ENCODE measurements at regions not wholly inside any gene's neighbourhood (a gene's known extent, or its start where the extent isn't known, plus 50 kb on each side); places are given as distances from the start of the nearest gene placed in this dataset.
A peak's percentile ranks its signal among the peaks of the same experiment; 100 is the strongest.

DNA sequence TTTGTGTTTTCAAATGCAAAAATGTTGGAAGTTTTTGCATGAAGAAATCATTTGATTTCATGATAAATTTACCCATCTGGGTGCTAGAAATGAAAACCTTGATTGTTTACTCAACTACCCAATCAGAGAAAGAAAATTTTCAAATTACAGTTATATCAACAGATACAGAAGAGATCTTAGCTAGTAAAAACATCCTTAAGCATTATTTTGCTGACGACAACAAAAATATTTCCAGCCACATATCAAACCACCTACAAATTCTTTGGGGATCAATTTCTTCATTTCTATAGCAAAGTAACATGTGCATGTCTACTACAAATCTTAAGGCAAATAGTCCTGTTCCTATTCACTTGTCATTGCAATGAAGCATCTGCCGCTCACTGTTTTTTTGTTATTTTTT is 530.3 kb downstream of the ZIC1 start:
- DNase-seq (ENCODE audit: low read depth): no peak

DNA sequence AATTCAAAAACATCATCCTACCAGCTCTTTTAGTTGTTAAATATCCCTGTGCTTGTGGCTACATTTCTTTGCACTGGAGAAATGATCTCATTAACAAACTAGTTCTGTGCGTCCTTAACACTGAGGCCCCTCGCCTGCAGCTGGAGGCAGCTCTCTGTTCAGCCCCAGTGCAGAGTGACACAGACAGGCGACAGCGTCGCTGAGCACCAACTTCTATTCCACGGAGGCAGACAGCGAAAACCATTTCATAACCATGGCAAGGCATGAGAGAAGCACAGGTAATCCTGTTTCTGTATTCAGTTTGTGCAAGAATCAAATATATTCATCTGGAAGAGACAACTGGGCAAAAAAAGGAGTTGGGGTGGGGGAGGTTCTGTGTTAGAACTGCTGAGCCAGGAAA is 530.7 kb downstream of the ZIC1 start:
- DNase-seq (ENCODE audit: low read depth): no peak

DNA sequence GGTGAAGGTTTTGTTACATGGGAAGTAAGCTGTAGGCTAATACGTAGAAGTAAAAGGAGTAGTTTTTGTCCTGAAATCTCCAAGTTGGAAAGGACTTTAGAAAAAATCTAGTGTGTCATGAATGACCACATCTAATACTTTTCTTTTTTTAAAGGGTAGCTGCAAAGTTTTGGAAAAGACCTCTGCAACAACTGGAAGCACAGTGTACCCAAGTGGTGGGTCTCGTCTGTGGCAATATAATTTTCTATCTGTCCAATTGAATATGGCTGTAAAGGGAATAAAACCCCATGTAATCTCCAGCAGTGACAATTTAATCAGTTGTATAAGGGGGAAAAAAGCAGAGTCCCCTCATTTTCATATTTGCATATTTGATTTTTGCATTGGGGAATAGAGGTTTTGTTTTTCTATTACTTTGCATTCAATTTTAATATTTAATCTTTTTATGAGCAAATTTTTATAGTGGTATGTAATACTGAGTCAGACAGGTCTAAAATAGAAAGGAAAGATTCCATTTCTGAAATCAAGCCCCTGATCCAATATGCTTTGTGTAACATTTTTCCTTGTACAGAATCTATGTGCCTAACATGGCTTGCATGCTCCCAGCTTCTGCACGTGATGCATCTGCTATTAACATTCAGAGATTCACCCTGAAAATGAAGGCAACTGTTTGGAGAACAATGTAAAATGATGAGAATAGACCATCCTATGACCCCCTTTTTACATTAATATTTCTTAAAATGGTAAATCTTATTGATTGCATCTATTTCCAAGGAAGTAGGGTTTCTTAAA is 531.4 kb downstream of the ZIC1 start:
- no peak for DNase-seq (ENCODE audit: low read depth)

DNA sequence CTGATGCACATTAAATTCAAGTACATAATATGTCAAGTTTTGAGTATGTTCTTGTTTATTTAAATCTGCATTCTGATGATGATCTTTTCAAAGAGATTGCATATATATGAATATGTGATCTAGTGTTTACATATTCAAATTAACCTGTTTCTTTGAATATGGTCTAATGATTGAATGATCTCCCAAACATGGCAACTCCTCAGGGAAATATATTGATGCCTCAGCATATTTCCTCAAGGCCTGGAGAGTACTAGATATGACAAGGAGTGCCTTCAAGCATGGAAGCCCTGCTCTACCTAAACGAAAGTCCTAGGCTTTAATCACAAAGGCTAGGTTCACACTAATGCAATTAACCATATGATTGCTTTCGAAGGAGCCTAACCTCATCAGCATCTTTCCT is 532.8 kb downstream of the ZIC1 start:
- DNase-seq (ENCODE audit: low read depth): no peak

DNA sequence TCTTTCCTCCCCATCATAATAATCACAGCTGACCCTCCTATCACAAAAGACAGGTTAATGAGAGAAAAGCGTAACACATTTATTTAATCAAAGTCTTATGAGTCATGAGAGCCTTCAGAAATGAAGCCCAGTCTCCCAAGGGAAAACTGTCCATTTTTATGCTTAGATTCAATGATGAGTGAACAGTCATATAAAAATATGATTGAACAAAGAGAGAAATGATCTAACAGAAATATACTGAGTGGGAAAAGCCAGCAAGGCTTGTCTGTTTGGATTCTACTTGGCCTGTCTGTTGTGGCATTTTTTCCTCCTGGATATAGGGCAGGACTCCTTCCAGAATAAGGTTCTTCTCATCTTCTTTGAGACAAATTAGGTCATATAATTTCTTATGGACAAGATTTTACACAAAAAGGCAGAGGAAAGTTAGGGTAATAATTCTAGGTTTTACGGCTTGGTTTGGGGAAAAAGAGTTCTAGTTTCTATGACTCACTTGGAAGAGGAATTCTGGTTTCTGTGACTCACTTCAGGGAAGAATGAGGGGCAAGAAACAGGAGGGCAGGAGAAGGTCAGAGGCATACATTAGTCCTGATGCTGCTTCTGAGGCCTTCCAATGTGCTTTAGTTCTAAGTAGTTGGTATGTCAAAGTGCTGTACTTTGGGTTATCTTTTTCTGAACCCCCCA is 534.2 kb downstream of the ZIC1 start:
- peak; percentile 89 for DNase-seq (ENCODE audit: low read depth)

DNA sequence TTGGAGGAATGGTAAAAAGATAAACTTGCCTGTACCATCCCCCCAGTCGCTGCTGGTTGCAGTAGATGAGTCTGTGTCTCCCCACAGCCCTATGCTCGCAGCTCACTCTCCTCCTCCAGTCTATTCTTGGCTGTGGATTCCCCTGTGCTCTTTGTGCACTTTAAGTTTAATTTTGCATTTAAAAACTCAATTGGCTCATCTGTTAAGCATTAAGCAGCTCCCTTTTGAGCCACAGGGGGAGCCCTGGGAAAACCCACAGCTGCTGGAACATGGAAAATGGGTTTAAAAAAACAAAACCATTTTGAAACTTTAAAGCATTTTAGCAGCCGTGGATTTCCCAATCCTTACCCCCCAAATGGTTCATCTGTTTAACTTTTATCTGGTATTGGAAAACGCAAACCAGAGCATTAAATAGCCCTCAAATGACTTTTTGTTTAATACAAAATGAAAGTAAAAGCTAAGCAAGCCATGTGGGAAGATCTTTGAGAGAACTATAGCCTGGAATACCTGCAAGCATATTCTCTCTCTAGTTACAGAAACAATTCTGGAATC is 536.9 kb downstream of the ZIC1 start:
- peak; percentile 93 for DNase-seq (ENCODE audit: low read depth)

DNA sequence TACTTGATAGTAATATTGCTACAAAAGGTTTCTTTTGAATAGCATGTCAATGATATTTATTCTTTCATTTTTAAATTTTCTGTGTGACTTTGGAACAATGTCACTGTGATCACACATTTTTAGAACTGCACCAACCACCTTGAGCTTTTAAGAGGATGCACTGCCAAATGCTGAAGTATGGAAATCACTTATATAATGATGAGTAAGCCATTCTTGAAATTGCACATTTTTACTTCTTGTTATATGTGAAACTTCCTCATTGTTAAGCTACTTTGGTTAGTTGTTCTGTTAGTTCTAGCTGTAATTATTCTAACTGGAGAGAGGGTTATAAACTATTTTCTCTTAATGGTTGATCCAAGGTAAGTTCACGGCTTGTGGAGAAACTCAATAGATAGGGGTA is 547.5 kb downstream of the ZIC1 start:
- DNase-seq (ENCODE audit: low read depth): no peak

DNA sequence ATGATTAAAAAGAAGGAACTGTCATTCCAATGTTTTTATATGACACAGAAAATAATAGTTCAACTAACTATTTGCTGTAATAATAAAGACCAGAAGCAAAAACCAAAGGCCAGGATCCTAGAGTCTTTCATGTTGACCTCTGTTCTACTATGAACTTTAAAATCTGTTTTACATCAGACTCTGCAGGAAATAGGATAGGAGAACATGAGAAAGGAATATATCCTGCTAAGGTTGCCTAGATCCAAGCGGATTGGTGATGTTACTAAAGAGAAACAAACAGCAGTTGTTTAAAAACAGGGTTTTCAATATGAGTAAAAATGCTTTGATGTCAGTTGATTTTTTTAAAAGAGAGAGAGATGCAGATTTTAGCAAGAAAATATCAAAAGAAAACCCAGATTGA is 549.6 kb downstream of the ZIC1 start:
- no peak for DNase-seq (ENCODE audit: low read depth)

DNA sequence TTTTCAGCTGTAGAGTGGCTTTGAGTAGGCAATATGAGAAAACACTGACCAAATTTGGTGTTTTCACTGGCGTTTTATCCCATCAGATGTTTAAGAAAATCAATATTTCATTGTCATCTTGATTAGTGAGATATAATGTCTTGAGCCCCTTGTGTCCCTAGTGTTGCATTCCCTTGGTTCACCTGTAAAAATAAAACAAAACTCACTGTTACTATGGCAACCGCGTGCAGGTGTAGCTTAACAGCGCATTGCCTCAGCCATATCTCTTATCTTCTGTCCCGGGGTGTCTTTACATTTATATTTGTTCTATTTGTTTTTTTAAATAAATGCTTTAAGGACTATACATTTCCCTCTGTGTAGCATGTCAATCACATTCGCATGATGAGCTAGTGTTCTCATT is 551.6 kb downstream of the ZIC1 start:
- DNase-seq (ENCODE audit: low read depth): no peak

DNA sequence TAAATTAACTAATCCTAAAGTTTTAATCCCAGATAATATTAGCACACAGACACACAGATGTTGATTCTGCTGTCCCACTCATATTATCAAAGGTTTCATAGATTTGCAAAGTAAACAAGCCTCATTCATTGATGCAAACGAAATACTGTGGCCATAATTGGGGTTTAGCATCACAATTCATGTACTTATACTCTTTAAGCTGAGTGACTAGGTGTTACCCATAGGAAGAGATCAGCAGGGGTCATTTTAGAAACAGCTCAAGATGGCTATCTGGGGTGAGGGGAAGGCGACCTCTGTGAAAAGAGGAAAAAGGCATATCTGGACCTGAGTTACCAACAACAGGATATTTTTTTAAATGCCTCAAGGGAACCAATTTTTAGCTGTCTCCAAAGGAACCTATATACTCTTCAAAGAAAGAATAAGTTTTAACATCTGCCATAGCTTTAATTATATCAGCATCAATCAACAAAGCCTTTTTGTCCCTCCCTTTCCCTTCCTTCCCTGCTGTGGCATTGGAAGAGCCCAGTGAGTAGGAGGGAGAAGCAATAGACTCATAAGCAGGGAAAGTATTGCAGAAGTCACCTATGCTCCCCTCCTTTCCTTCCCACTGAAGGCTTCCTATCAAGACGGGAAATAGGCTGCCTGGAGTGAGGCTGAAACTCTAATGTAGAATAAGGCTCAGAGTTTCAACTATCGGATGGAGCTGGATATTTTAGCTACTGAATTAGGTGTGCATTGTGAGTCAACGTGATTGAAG is 553.4 kb downstream of the ZIC1 start:
- no peak for DNase-seq (ENCODE audit: low read depth)

DNA sequence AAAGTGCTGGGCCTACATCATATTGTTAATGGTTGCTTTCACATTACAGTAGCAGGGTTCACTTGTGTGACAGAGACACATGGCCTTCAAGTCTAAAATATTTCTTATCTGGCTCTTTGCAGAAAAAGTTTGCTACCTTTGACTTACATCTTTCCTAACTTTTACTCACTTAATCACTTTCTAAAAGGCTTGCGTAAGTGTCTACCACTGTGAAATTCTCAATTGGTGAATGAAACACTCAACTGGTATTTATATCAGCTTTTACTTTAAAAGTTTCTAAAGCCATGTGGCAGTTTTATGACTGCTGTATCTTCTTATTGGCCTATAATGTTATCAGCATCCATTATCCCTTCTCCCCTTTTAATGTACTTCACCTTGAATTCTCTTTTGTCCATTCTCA is 554.5 kb downstream of the ZIC1 start:
- no peak for DNase-seq (ENCODE audit: low read depth)

DNA sequence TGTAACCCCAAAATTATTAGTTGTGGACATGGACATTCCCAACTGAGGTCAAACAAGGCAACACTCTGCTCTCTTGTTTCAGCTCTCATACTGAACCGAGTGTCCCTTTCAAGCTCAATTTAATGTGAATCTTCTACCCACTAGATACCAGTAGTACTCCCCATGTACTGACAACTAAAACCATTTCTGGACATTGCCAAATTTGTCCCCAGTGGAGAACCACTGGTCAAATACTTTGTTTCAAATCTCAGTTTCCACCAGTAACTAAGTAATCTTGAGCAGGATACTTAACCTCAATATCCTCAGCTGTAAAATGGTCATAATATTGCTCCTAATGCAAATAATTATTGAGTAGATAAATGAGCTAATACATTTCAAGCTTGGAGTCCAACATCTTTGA is 566.0 kb downstream of the ZIC1 start:
- DNase-seq (ENCODE audit: low read depth): no peak

DNA sequence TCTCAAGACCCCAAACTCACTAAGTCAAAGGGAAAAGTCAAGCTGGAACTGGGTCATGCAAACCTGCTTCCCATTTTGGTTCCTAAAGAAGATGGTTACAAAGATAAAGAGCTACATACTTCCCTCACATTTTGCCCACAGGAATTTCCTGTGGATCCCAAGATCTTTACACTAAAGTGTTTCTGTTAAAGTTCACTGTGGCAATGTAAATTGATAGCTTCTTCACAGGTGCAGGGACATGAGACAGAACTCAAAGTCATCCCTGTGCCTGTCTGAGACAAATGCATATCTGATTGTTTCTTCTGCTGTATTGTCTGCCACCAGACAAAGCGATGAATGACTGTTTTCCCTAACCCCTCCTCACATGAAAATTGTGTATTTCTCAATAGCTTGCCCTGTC is 567.8 kb downstream of the ZIC1 start:
- DNase-seq (ENCODE audit: low read depth): peak; percentile 19

DNA sequence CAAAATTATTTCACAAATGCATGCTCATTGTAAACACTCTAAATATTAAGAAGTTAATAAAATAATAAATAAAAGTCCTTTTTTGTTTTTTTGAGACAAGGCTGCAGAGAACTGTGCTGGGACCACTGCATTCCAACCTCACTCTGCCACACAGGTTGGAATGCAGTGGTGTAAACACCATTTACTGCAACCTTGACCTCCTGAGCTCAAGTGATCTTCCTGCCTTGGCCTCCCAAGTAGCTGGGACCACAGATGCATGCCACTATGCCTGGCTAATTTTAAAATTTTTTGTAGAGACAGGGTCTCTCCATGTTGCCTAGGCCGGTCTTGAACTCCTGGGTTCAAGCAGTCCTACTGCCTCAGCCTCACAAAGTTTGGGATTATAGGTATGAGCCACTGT is 578.4 kb downstream of the ZIC1 start:
- no peak for DNase-seq (ENCODE audit: low read depth)

DNA sequence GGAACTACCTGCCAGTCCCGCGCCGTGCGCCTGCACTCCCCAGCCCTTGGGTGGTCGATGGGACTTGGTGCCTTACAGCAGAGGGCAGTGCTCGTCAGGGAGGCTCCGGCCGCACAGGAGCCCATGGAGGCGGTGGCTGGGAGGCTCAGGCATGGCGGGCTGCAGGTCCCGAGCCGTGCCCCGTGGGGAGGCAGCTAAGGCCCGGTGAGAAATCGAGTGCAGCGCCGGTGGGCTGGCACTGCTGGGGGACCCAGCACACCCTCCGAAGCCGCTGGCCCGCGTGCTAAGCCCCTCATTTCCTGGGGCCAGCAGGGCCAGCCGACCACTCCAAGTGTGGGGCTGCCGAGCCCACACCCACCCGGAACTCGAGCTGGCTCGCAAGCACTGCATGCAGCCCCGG is 580.2 kb downstream of the ZIC1 start:
- no peak for DNase-seq (ENCODE audit: low read depth)

DNA sequence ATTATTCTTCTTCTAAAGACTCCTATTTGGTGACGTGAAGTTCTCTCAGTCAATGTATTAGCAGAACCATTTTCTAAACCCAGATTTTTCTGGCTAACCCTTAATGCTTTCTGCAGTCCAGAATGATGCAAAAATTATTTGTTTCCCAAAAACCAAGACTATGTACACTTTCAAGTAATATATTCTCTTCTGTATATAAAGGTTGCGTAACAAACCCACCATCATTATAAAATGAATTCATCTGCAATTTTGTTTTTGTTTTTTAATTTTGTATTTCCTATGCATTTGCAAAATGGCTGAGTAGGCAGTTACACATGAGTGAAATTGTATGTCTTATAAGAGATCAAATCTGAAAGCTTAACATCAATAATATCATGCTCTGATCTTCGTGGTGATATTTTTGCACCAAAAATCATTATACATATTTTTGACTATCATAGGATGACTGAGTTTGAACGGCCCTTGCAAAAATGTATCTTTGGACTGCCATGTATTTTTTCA is 593.6 kb downstream of the ZIC1 start:
- DNase-seq (ENCODE audit: low read depth): no peak

DNA sequence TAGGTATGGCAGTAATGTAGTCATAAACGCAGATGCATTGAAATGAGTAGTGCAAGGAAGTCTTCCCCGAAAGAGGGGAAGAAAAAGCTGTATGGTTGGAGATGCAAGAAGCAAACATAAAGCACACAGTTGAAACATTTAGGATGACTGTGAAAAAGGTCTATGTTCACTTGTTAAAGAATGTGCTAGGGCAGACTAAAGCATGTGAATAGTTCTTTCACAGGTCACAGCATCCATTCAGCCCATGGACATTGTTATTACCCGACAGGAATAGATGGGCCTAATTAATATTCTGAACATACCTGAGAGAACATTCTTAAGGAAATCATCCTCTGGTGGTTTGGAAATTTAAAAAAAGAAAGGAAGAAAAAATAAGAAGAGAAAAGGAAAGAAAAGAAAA is 595.2 kb downstream of the ZIC1 start:
- DNase-seq (ENCODE audit: low read depth): no peak

DNA sequence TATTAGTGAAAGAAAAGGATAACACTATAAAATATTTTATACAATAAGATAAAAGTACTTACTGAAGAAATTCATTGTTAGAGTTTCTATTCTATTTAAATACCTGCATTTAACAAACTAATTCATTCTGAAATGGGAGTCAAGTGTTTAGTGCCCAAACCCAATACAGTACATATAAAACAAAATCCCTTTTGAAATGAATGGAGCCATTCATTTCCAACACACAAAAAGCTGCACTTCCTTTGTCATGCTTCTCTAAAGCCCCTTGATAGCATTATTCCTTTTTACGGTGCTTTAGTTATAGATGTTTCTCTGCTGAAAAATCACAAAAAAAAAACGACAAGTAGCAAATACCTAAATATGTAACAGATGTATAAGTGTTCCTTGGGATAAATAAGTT is 596.3 kb downstream of the ZIC1 start:
- DNase-seq (ENCODE audit: low read depth): no peak

DNA sequence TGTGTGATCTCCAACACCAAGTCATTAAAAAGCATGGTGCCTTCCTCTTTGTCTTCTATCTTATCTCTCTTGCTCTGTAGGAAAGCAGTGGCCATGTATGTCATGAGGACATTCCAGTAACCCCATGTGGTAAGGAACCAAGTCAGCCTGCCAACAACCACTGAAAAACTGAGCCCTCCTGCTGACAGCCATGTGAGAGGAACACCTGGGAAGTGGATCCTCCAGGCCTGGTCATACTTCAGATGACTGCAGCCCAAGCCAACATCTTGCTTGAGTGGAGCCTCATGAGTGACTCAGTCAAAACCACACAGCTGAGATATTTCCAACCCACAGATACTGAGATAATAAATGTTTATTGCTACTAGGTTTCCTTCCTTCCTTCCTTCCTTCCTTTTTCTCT is 597.3 kb downstream of the ZIC1 start:
- peak; percentile 88 for DNase-seq (ENCODE audit: low read depth)

DNA sequence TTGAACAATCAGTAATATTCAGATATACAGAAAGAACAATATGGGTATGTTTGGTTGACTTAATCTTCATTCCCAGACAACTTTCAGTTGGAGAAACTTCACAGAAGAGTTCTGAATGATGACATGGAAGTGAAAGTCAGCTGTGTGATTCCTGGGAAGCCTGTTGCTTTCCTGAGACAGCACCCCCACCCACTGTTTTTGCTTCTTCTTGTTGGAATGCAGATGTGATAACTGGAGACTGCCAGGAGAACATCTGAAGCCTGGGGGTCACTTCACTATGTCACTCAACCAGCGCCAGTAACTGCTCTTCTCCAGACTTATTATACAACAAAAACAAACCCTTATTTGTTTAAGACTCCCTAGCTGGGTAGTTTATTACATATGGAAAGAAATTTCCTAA is 599.4 kb downstream of the ZIC1 start:
- DNase-seq (ENCODE audit: low read depth): no peak

DNA sequence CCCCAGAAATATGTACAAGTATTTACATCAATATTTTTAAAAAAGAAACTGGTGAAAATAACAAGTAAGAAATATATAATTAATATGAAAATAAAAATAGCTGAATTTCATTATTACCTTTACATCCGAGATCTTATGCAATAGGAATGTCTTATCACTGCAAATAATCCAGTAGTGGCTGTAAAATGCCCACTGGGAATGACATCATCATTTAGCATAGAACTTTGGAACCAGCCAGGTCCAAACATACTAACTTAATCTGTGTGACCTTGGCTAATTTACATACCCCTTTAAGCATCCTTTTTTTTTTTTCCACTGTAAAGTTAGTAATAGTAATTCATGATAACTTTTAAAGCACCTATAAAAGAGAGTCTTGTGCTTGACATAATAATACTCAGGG is 611.7 kb downstream of the ZIC1 start:
- DNase-seq (ENCODE audit: low read depth): no peak

DNA sequence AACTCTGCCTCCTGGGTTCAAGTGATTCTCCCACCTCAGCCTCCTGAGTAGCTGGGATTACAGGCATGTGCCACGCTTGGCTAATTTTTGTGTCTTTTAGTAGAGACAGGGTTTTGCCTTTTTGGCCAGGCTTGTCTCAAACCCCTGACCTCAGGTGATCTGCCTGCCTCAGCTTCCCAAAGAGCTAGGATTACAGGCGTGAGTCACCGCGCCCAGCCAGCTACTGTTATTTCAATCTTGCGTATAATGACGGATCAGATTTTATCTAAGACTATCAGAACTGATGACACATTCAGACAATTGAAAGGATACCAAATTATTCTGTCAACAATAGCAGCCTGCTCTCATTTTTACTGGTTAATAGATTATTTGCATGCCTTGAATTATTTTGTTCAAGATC is 612.2 kb downstream of the ZIC1 start:
- DNase-seq (ENCODE audit: low read depth): peak; percentile 26

Measured in RPMI7951 (cell line).